GM19099 (cell line): ENCODE measurements at regions not wholly inside any gene's neighbourhood (a gene's known extent, or its start where the extent isn't known, plus 50 kb on each side); places are given as distances from the start of the nearest gene placed in this dataset.

Source experiments
- POLR2A ChIP-seq: IDR thresholded peaks from 3 replicates; pipeline ENCODE4 v1.6.1; 2011; ENCODE audit warnings: low read depth; ENCODE audit not compliant: insufficient read length; ENCODE audit errors: extremely low read depth

- TF ChIP-seq POLR2A: no peak
Observed at GRCh38 chr13:42394361-42394708, 122.4 kb downstream of the AKAP11 start.

DNA sequence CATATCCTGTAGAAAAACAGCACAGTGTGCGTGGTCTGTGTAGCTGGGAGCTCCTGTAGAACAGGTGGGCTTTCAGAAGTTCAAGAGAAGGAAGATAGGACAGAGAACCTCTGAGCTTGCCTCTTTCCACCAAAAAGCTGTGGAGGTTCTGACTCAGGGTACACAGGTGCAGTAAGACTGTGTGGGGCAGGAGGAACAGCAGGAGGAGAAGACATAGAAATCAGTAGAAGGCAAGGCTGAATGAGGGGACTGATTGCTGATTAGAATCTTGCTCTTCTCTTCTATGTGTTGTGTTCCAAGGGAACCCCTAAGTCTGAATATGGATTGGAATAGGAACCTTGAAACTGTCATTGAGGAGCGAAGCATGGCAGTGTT lies 122.7 kb downstream of the AKAP11 start:
- TF ChIP-seq POLR2A: no peak

DNA sequence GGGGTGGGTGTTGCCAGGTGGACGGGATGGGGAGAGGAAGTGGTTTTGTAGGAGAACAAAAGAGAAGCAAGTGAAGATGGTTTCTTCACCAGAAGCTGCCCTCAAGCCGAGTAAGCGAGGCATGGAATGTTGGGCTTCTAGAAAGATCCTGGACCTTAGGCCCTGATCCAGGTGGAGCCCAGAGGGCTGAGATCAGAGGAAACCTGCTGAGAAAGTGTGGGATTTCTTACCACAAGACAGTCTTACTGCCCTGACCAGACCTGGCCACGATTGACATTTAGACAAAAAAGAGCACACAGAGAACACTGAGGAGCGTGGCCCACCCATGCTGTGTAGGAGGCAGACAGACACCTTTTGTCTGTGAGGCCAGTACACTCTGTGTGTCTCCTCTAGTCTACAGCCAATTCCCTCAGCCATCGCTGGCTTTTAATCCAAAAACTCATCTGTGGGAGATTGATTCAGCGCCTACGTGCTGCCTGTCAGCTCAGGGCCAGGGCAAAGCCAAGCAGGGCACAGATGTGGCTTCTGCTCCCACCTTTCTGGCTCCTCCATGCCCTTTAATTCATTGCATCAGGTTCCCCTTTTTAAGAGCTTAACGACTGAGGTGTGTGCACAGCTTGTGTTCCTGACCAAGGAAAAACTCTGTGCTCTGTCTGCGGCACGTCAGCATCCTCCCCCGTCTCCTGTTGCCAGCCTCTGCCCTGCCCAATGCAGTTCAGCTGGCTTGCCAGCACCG lies 123.3 kb downstream of the AKAP11 start:
- TF ChIP-seq POLR2A: no peak

DNA sequence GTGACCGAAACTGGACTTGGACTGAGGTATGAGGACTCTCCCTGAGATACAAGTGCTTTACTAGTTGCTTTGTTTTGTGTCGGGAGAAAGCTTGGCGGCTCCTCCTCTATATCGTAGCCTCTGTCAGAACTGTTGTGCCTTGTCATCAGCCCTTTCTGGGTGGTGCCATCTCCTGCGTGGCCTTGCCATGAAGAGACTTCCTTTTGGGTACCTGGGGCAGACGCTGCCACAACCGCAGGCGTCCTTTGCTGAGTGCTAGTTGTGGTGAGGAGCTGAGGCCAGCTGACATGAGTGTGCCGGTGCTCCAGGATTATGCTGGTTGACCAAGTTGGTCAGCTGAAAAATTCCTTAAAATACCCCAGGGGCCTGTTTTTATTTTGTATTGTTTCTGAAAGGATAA lies 124.5 kb downstream of the AKAP11 start:
- no peak for TF ChIP-seq POLR2A

GRCh38 chr13:42396901-42397655 lies 125.1 kb downstream of the AKAP11 start:
- no peak for TF ChIP-seq POLR2A

- no peak for TF ChIP-seq POLR2A
Observed at GRCh38 chr13:42398533-42398932, 126.6 kb downstream of the AKAP11 start.

DNA sequence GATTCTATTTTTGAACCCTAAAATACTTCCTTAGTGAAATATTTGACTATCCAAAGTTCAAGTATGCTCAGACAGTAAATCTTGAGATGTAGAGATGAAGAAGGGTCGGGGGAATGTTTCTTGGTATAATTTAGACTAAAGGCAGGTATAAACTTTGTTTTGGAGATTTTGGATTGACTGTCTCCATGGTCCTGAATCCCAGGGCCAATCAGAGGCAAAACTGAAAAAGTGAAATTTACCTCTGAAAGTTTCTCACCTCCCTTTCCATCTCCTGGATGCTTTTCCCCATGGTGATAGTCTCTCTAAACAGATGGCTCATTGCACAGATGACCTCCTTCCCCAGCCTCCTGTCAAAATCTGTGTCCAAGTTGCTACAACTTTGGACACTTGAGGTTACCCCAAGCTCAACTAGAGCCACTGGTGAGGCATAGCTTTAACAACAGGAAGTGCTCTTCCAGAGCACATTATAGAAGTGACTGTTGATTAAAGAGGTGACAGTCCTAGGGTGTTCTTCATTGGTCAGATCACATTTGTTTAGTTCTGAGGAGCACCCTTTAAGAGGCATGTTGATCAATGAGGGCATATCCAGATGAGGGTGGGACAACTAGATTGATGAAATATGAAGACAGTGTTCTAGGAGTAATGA lies 128.4 kb downstream of the AKAP11 start:
- no peak for TF ChIP-seq POLR2A

- no peak for TF ChIP-seq POLR2A
Observed at GRCh38 chr13:42401376-42401775, 129.4 kb downstream of the AKAP11 start.

DNA sequence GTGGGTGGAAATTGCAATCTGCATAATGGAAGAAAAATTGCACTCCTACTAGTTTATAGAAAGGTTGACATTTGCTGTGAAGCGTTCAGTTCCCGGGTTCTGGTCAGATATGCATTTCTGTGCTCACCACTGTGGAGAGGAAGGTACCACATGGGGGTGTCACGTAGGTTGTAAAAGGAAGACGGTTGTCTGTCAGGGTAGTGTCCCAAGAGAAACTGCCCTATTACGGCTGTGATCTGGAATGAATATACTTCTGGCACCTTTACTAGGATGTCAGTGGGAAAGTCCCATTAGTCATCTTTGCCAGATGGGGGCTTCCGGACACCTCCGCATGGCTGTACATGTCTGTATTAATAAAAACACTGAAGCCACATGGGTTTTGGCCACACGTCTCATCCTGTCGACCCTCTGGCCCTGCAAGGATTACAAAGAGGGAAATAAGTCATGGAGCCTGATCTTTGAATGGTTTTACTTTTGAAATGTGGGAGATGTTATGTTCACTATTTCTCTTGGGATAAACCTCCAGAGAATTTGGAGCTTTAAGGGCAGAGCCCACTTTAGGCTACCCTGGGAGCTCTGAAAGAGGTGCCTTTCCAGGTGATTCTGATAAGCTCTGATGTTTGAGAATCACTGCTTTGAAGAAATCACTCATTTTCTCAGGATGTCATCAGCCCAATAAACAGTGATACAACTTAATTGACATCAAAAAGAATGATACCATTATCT lies 133.9 kb downstream of the AKAP11 start:
- peak; percentile 25 for TF ChIP-seq POLR2A

- TF ChIP-seq POLR2A: no peak
Observed at GRCh38 chr13:42409075-42409474, 137.1 kb downstream of the AKAP11 start.

DNA sequence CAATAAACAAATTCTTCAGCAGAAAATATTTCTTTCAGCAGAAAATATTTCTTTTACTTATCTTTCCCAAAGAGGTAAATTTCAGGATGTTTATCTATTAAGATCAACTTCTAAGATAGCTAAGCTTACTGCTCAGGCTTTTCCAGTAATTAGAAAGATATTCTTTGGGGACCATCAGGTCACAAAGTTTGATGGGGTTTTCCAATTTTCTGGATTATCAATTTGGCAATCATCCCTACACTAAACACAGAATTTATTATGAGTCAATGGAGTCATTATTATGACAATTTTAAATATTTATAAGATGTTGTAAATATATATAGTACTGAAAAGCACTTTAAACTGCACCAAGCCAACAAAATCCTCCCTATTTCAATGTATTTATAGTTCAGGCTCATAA lies 137.6 kb downstream of the AKAP11 start:
- TF ChIP-seq POLR2A: no peak

- TF ChIP-seq POLR2A: no peak
Observed at GRCh38 chr13:42412812-42413483, 141.0 kb downstream of the AKAP11 start.

DNA sequence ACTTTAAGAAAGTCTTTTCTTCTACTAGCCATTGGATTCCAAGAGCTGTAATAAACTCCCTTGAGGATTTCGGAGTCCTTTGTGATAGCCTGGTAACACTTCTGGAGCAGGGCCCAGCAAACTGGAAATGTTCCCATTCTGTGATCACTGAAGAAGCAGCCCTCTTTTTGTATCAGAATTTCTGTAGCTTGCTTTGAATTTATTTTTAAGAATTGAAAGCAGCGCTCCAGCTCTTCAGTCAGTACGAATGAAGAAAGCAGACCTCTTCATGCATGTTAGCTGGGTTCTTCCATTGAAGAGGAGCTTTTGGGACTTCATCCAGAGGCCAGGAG lies 141.5 kb downstream of the AKAP11 start:
- TF ChIP-seq POLR2A: no peak

- TF ChIP-seq POLR2A: no peak
Observed at GRCh38 chr13:42417626-42418025, 145.7 kb downstream of the AKAP11 start.

GRCh38 chr13:42418184-42418583 lies 146.2 kb downstream of the AKAP11 start:
- no peak for TF ChIP-seq POLR2A
